Mesenchymal stem cell (in vitro differentiated cells and primary cell): ENCODE measurements at regions not wholly inside any gene's neighbourhood (a gene's known extent, or its start where the extent isn't known, plus 50 kb on each side); places are given as distances from the start of the nearest gene placed in this dataset.

Experiments used
- DNase-seq: peaks from one replicate; pipeline ENCODE4 v3.0.0-alpha.2; 2013
- H2AFZ ChIP-seq: one replicate; pipeline ENCODE4 v1.6.1; 2013; ENCODE audit warnings: low read depth, mild to moderate bottlenecking, control low read depth, inconsistent platforms, low read length, moderate library complexity
- H2AK5ac ChIP-seq: 2 replicates; pipeline ENCODE4 v1.6.1; 2013; ENCODE audit warnings: low read length, moderate library complexity, mild to moderate bottlenecking, inconsistent platforms; ENCODE audit not compliant: severe bottlenecking
- H2BK120ac ChIP-seq: one replicate; pipeline ENCODE4 v1.6.1; 2013; ENCODE audit warnings: low read depth, mild to moderate bottlenecking, inconsistent platforms, low read length, moderate library complexity
- H2BK12ac ChIP-seq, 2 experiments: one replicate each; pipeline ENCODE4 v1.6.1; 2013; ENCODE audit warnings: inconsistent platforms in 2 of 2, low read length in 2 of 2, mild to moderate bottlenecking in 2 of 2, moderate library complexity in 2 of 2, control low read depth in 1 of 2
- H2BK15ac ChIP-seq: one replicate; pipeline ENCODE4 v1.6.1; 2013; ENCODE audit warnings: mild to moderate bottlenecking, low read depth, inconsistent platforms; ENCODE audit not compliant: poor library complexity, severe bottlenecking
- H2BK5ac ChIP-seq: 2 replicates; pipeline ENCODE4 v1.6.1; 2013; ENCODE audit warnings: low read depth, mild to moderate bottlenecking, low read length, control low read depth, inconsistent platforms; ENCODE audit not compliant: poor library complexity, severe bottlenecking
- H3K14ac ChIP-seq, 2 experiments: one replicate each; pipeline ENCODE4 v1.6.1; 2013; ENCODE audit warnings: inconsistent platforms in 2 of 2, low read length in 2 of 2, control low read depth in 1 of 2, mild to moderate bottlenecking in 1 of 2, moderate library complexity in 1 of 2
- H3K18ac ChIP-seq, 2 experiments: one replicate each; pipeline ENCODE4 v1.6.1; 2013; ENCODE audit warnings: inconsistent platforms in 2 of 2, low read length in 2 of 2, control low read depth in 1 of 2, low read depth in 1 of 2, mild to moderate bottlenecking in 1 of 2
- H3K23ac ChIP-seq, 2 experiments: one replicate each; pipeline ENCODE4 v1.6.1; 2013; ENCODE audit warnings: inconsistent platforms in 2 of 2, low read length in 2 of 2, mild to moderate bottlenecking in 2 of 2, moderate library complexity in 2 of 2, control low read depth in 1 of 2
- H3K27ac ChIP-seq: 2 replicates; pipeline ENCODE4 v1.5.1; 2013; ENCODE audit warnings: mild to moderate bottlenecking, moderate library complexity, low read length, control low read depth, inconsistent platforms; ENCODE audit not compliant: poor library complexity, severe bottlenecking
- H3K27me3 ChIP-seq, 2 experiments: 2 replicates each; pipeline versions ENCODE4 v1.6.1 to v1.7.0; 2013; ENCODE audit warnings: low read length in 2 of 2, mild to moderate bottlenecking in 2 of 2, moderate library complexity in 2 of 2, control low read depth in 1 of 2, inconsistent platforms in 1 of 2; ENCODE audit not compliant: control insufficient read depth in 1 of 2, insufficient read depth in 1 of 2
- H3K36me3 ChIP-seq, 2 experiments: 2 replicates each; pipeline versions ENCODE4 v1.6.1 to v1.7.0; 2013; ENCODE audit warnings: low read length in 2 of 2, control low read depth in 1 of 2, inconsistent platforms in 1 of 2, low read depth in 1 of 2, mild to moderate bottlenecking in 1 of 2; ENCODE audit not compliant: insufficient read depth in 2 of 2, control insufficient read depth in 1 of 2
- H3K4ac ChIP-seq, 2 experiments: one replicate each; pipeline ENCODE4 v1.6.1; 2013; ENCODE audit warnings: inconsistent platforms in 2 of 2, low read length in 2 of 2, mild to moderate bottlenecking in 2 of 2, moderate library complexity in 2 of 2, control low read depth in 1 of 2, low read depth in 1 of 2
- H3K4me1 ChIP-seq: 2 replicates; pipeline ENCODE4 v1.6.1; 2013; ENCODE audit warnings: low read depth, low read length, control low read depth; ENCODE audit not compliant: control insufficient read depth, insufficient read depth
- H3K4me2 ChIP-seq: 2 replicates; pipeline ENCODE4 v1.6.1; 2013; ENCODE audit warnings: low read length, mild to moderate bottlenecking, inconsistent platforms; ENCODE audit not compliant: poor library complexity, severe bottlenecking
- H3K4me3 ChIP-seq, 2 experiments: 2 replicates each; pipeline versions ENCODE4 v1.5.1 to v1.7.0; 2013; ENCODE audit warnings: low read length in 2 of 2, mild to moderate bottlenecking in 2 of 2, control low read depth in 1 of 2, low read depth in 1 of 2; ENCODE audit not compliant: insufficient read depth in 1 of 2
- H3K79me1 ChIP-seq: replicated peaks from 2 replicates; pipeline ENCODE4 v1.6.1; 2013; ENCODE audit warnings: mild to moderate bottlenecking, control low read depth, low read length, inconsistent platforms; ENCODE audit not compliant: poor library complexity, severe bottlenecking
- H3K9ac ChIP-seq: 2 replicates; pipeline ENCODE4 v1.7.0; 2013; ENCODE audit warnings: mild to moderate bottlenecking, low read length, moderate library complexity
- H3K9me3 ChIP-seq: 2 replicates; pipeline ENCODE4 v1.7.0; 2013; ENCODE audit warnings: mild to moderate bottlenecking, low read length; ENCODE audit not compliant: control insufficient read depth
- H4K8ac ChIP-seq: one replicate; pipeline ENCODE4 v1.6.1; 2013; ENCODE audit warnings: inconsistent platforms, mild to moderate bottlenecking, low read length, moderate library complexity
- H4K91ac ChIP-seq: one replicate; pipeline ENCODE4 v1.6.1; 2013; ENCODE audit warnings: mild to moderate bottlenecking, low read length, inconsistent platforms
- WGBS: methylation state at CpG from one replicate; pipeline ENCODE4 v1.1.7; 2013; ENCODE audit warnings: mixed read lengths; 5-methylcytosine and 5-hydroxymethylcytosine counted together

- H3K23ac ChIP-seq = no peak overlapping the region
- no peak overlapping the region for H3K18ac ChIP-seq
- no peak overlapping the region for H4K8ac ChIP-seq
- H2BK120ac ChIP-seq = no peak overlapping the region
- H2BK12ac ChIP-seq = no peak overlapping the region
- DNase-seq = peak; percentile 3
- no peak overlapping the region for H3K27ac ChIP-seq
- no peak overlapping the region for H4K91ac ChIP-seq
- no peak overlapping the region for H2AK5ac ChIP-seq
- H3K9me3 ChIP-seq = no peaks in the 10 kb centered on the region
- H3K9ac ChIP-seq = no peak overlapping the region
- H3K4ac ChIP-seq = no peak overlapping the region
- H3K14ac ChIP-seq = no peak overlapping the region
- no peak overlapping the region for H3K4me3 ChIP-seq
- no peak overlapping the region for H2AFZ ChIP-seq
- no peak overlapping the region for H2BK5ac ChIP-seq
- no peak overlapping the region for H2BK15ac ChIP-seq
- peak overlapping the region; percentile 9 for H3K4me2 ChIP-seq
- H3K27me3 ChIP-seq = no peaks in the 10 kb centered on the region
- H3K36me3 ChIP-seq = no peaks in the 10 kb centered on the region
- no peaks in the 10 kb centered on the region for H3K4me1 ChIP-seq
- no peaks in the 10 kb centered on the region for H3K79me1 ChIP-seq
Measured at GRCh38 chr13:91242652-91243051, 104.8 kb upstream of the MIR17HG start.

- Histone ChIP-seq H2AFZ (no peak overlapping the region), H2BK5ac (no peak overlapping the region), H3K36me3 (no peaks in the 10 kb centered on the region), H3K23ac (no peak overlapping the region), H3K27me3 (no peaks in the 10 kb centered on the region), H3K4me3 (no peak overlapping the region), H2AK5ac (no peak overlapping the region), H3K27ac (no peak overlapping the region), H2BK120ac (no peak overlapping the region), H3K14ac (no peak overlapping the region), H4K8ac (no peak overlapping the region), H3K9me3 (no peaks in the 10 kb centered on the region), H3K9ac (no peak overlapping the region), H2BK15ac (no peak overlapping the region), H3K18ac (no peak overlapping the region), H3K4ac (no peak overlapping the region), H4K91ac (no peak overlapping the region), H3K79me1 (no peaks in the 10 kb centered on the region), H2BK12ac (no peak overlapping the region), H3K4me2 (no peak overlapping the region), H3K4me1 (no peaks in the 10 kb centered on the region)
- no peak for DNase-seq
- WGBS = 95% methylated on average over 2 of the region's 2 CpGs
Measured at GRCh38 chr13:91245288-91245687, 102.2 kb upstream of the MIR17HG start.

GRCh38 chr13:91247768-91248167, 99.7 kb upstream of the MIR17HG start:
- Histone ChIP-seq H3K14ac (no peak overlapping the region), H3K27me3 (no peaks in the 10 kb centered on the region), H3K79me1 (no peaks in the 10 kb centered on the region), H3K4ac (no peak overlapping the region), H2BK15ac (no peak overlapping the region), H3K4me3 (no peak overlapping the region), H4K91ac (no peak overlapping the region), H2AFZ (no peak overlapping the region), H2BK120ac (no peak overlapping the region), H3K9ac (no peak overlapping the region), H3K36me3 (no peaks in the 10 kb centered on the region), H3K18ac (no peak overlapping the region), H3K4me1 (no peaks in the 10 kb centered on the region), H3K27ac (no peak overlapping the region), H2BK12ac (no peak overlapping the region), H3K23ac (no peak overlapping the region), H2AK5ac (no peak overlapping the region), H3K4me2 (no peak overlapping the region), H2BK5ac (no peak overlapping the region), H4K8ac (no peak overlapping the region), H3K9me3 (no peaks in the 10 kb centered on the region)
- DNase-seq = peak; percentile 19

- H3K4me1 ChIP-seq = no peaks in the 10 kb centered on the region
- WGBS = 84% methylated on average over 2 of the region's 4 CpGs
- H3K23ac ChIP-seq = no peak overlapping the region
- no peak overlapping the region for H3K9ac ChIP-seq
- H3K18ac ChIP-seq = no peak overlapping the region
- H2AFZ ChIP-seq = no peak overlapping the region
- H3K27me3 ChIP-seq = no peaks in the 10 kb centered on the region
- no peak overlapping the region for H2BK120ac ChIP-seq
- no peak overlapping the region for H3K14ac ChIP-seq
- H3K9me3 ChIP-seq = no peaks in the 10 kb centered on the region
- no peak overlapping the region for H4K91ac ChIP-seq
- no peaks in the 10 kb centered on the region for H3K79me1 ChIP-seq
- H3K36me3 ChIP-seq = no peaks in the 10 kb centered on the region
- no peak overlapping the region for H3K4ac ChIP-seq
- H2BK12ac ChIP-seq = no peak overlapping the region
- no peak overlapping the region for H4K8ac ChIP-seq
- H3K4me2 ChIP-seq = no peak overlapping the region
- no peak for DNase-seq
- no peak overlapping the region for H2BK15ac ChIP-seq
- H2AK5ac ChIP-seq = no peak overlapping the region
- H2BK5ac ChIP-seq = no peak overlapping the region
- H3K27ac ChIP-seq = no peak overlapping the region
- H3K4me3 ChIP-seq = no peak overlapping the region
Measured at GRCh38 chr13:91248249-91248648, 99.2 kb upstream of the MIR17HG start.
